GM12873 (cell line): ENCODE measurements at regions not wholly inside any gene's neighbourhood (a gene's known extent, or its start where the extent isn't known, plus 50 kb on each side); places are given as distances from the start of the nearest gene placed in this dataset.

Experiments
- CTCF ChIP-seq: IDR thresholded peaks from 2 replicates; pipeline ENCODE4 v1.5.1; 2012; ENCODE audit warnings: low read depth, mild to moderate bottlenecking, moderate library complexity, low read length, control low read depth; ENCODE audit not compliant: insufficient read depth; ENCODE audit errors: missing control alignments

- no peak for TF ChIP-seq CTCF
These were observed 260.0 kb upstream of the NRXN1 start for GRCh38 chr2:51291762-51292551.

GRCh38 chr2:51290725-51291124, 258.8 kb upstream of the NRXN1 start:
- TF ChIP-seq CTCF = no peak

- no peak for TF ChIP-seq CTCF
These were observed 257.1 kb upstream of the NRXN1 start for GRCh38 chr2:51289045-51289444.

- no peak for TF ChIP-seq CTCF
These were observed 236.3 kb upstream of the NRXN1 start for GRCh38 chr2:51268191-51268590.

GRCh38 chr2:51265539-51265938, 233.6 kb upstream of the NRXN1 start:
- no peak for TF ChIP-seq CTCF

GRCh38 chr2:51263951-51264350, 232.0 kb upstream of the NRXN1 start:
- TF ChIP-seq CTCF = no peak

GRCh38 chr2:51258301-51258700, 226.4 kb upstream of the NRXN1 start:
- no peak for TF ChIP-seq CTCF
